OCI-LY1 (cell line): ENCODE measurements at regions not wholly inside any gene's neighbourhood (a gene's known extent, or its start where the extent isn't known, plus 50 kb on each side); places are given as distances from the start of the nearest gene placed in this dataset.

Experiments
- EZH2 ChIP-seq: fragments of 200-600 bp; sonication (generic), shearing (Covaris generic); IDR thresholded peaks from 2 replicates; pipeline ENCODE4 v1.8.0; 2017; ENCODE audit warnings: borderline replicate concordance, mixed run types, mild to moderate bottlenecking, antibody characterized with exemption, low read length, moderate library complexity, mixed read lengths
- TF ChIP-seq, protein P1 (sequence below): fragments of 200-600 bp; sonication (generic), shearing (Covaris generic); IDR thresholded peaks from 2 replicates; pipeline ENCODE4 v1.5.1; 2017; ENCODE audit warnings: mild to moderate bottlenecking, antibody characterized with exemption, low read length, moderate library complexity, mixed read lengths

DNA sequence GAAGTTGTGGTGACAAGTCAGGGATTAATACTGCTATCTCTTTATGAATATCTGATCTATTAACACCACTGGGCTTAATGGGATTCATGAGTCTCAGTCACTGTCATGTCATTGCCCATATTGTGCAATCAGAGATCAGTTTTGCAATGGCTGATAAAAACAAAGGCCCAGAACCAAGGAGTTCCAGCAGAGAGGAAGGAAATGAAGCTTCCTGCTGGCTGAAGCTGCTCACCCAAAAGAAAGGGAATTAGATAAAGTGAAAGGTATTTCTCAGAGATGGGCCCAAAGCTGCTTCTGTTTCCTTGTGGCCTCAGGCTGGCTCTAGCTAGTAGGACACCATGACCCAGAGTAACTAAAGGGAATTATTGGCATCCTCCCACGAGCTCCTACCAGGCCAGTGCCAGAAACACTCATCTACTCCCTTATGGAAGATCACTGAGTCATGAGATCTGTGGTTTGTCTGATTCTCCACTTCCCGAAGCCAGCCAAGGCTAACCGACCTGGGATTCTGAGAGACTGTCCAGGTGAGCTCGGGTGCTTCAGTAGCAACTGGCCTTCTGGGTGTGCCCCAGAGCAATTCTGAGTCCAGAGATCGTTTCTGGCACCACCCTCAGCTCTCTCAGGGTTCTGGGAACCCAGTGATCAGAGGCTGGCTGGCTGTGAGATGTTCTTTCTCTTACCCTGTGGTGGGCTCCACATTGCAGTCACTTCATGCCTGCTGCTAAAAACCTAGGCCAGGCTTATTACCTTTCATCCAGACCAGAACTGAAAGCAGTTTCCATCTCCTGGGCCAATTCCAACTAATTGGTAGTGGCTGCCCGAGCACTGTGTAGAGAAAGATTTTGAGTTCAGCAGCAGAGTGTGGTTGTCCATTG, 129.5 kb upstream of the PELI1 start:
- TF ChIP-seq, protein P1, sequence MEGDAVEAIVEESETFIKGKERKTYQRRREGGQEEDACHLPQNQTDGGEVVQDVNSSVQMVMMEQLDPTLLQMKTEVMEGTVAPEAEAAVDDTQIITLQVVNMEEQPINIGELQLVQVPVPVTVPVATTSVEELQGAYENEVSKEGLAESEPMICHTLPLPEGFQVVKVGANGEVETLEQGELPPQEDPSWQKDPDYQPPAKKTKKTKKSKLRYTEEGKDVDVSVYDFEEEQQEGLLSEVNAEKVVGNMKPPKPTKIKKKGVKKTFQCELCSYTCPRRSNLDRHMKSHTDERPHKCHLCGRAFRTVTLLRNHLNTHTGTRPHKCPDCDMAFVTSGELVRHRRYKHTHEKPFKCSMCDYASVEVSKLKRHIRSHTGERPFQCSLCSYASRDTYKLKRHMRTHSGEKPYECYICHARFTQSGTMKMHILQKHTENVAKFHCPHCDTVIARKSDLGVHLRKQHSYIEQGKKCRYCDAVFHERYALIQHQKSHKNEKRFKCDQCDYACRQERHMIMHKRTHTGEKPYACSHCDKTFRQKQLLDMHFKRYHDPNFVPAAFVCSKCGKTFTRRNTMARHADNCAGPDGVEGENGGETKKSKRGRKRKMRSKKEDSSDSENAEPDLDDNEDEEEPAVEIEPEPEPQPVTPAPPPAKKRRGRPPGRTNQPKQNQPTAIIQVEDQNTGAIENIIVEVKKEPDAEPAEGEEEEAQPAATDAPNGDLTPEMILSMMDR: no peak
- TF ChIP-seq EZH2: no peak
